BLaER1 treated with 17β-estradiol and CSF1 and Interleukin-3, amounts not matched to agents 10 nM and 100 nM (cell line): ENCODE measurements at regions not wholly inside any gene's neighbourhood (a gene's known extent, or its start where the extent isn't known, plus 50 kb on each side); places are given as distances from the start of the nearest gene placed in this dataset.

ENCODE experiments used
- H3K27ac ChIP-seq, 11 experiments: shearing (Covaris generic); formaldehyde crosslinking; 2 replicates each; pipeline ENCODE4 v1.8.1; 2022
- H3K27me3 ChIP-seq, 11 experiments: shearing (Covaris generic); formaldehyde crosslinking; 2 replicates each; pipeline ENCODE4 v1.8.1; 2022
- H3K36me3 ChIP-seq, 11 experiments: shearing (Covaris generic); formaldehyde crosslinking; 2 replicates each; pipeline ENCODE4 v1.8.1; 2022
- H3K4me1 ChIP-seq, 10 experiments: shearing (Covaris generic); formaldehyde crosslinking; 2 replicates each; pipeline ENCODE4 v1.8.1; 2022
- H3K4me2 ChIP-seq, 11 experiments: shearing (Covaris generic); formaldehyde crosslinking; 2 replicates each; pipeline ENCODE4 v1.8.1; 2022
- H3K4me3 ChIP-seq, 10 experiments: shearing (Covaris generic); formaldehyde crosslinking; 2 replicates each; pipeline ENCODE4 v1.8.1; 2022
- H3K9ac ChIP-seq, 11 experiments: shearing (Covaris generic); formaldehyde crosslinking; 2 replicates each; pipeline ENCODE4 v1.8.1; 2022
- H3K9me3 ChIP-seq, 11 experiments: shearing (Covaris generic); formaldehyde crosslinking; replicated peaks in 1 of 11; 2 replicates each; pipeline ENCODE4 v1.8.1; 2022
- H4K20me1 ChIP-seq, 11 experiments: shearing (Covaris generic); formaldehyde crosslinking; 2 replicates each; pipeline ENCODE4 v1.8.1; 2022
- Cebpa-rat ChIP-seq, 11 experiments: shearing (Covaris generic); IDR thresholded peaks; 2 replicates each; pipeline ENCODE4 v1.8.1; 2022

- no peak overlapping the region for H3K27ac ChIP-seq
- H3K27me3 ChIP-seq = no peaks in the 10 kb centered on the region
Measured at GRCh38 chr4:120415896-120416295, 349.2 kb upstream of the MAD2L1 start.

GRCh38 chr4:120406960-120407359, 340.3 kb upstream of the MAD2L1 start:
- Histone ChIP-seq H3K9me3 (peaks cover 0 to 8% (median 0%) of the 10 kb centered on the region in 11 experiments; a peak in 3 of 22 replicates), H3K4me3 (no peak overlapping the region), H3K9ac (no peak overlapping the region), H3K27me3 (no peaks in the 10 kb centered on the region), H3K4me2 (no peak overlapping the region), H3K27ac (no peak overlapping the region), H3K36me3 (no peaks in the 10 kb centered on the region), H4K20me1 (no peaks in the 10 kb centered on the region), H3K4me1 (no peaks in the 10 kb centered on the region)
- no peak for TF ChIP-seq Cebpa-rat (IDR thresholded peaks at IDR 0.05)

More at GRCh38 chr4:120415896-120416295, 349.2 kb upstream of the MAD2L1 start:
- Histone ChIP-seq H3K4me3 (no peak overlapping the region), H3K9me3 (peaks cover 0 to 15% (median 6%) of the 10 kb centered on the region in 11 experiments; a peak in 8 of 22 replicates), H4K20me1 (no peaks in the 10 kb centered on the region), H3K36me3 (no peaks in the 10 kb centered on the region), H3K4me1 (no peaks in the 10 kb centered on the region), H3K9ac (no peak overlapping the region), H3K4me2 (no peak overlapping the region)
- TF ChIP-seq Cebpa-rat (IDR thresholded peaks at IDR 0.05) = no peak

- no peak overlapping the region for H3K4me2 ChIP-seq
- H3K4me1 ChIP-seq = no peaks in the 10 kb centered on the region
- H3K4me3 ChIP-seq = no peak overlapping the region
- no peak overlapping the region for H3K27ac ChIP-seq
- no peak for TF ChIP-seq Cebpa-rat (IDR thresholded peaks at IDR 0.05)
- no peaks in the 10 kb centered on the region for H3K9me3 ChIP-seq
- no peak overlapping the region for H3K9ac ChIP-seq
- H3K36me3 ChIP-seq = no peaks in the 10 kb centered on the region
- no peaks in the 10 kb centered on the region for H3K27me3 ChIP-seq
- H4K20me1 ChIP-seq = no peaks in the 10 kb centered on the region
Measured at GRCh38 chr4:120403296-120403695, 336.6 kb upstream of the MAD2L1 start.

GRCh38 chr4:120400441-120400840, 333.8 kb upstream of the MAD2L1 start:
- no peaks in the 10 kb centered on the region for H3K9me3 ChIP-seq
- no peak for TF ChIP-seq Cebpa-rat (IDR thresholded peaks at IDR 0.05)
- H3K27ac ChIP-seq = no peak overlapping the region
- no peaks in the 10 kb centered on the region for H3K36me3 ChIP-seq
- H3K4me1 ChIP-seq = no peaks in the 10 kb centered on the region
- no peak overlapping the region for H3K4me3 ChIP-seq
- H3K27me3 ChIP-seq = no peaks in the 10 kb centered on the region
- H3K4me2 ChIP-seq = no peak overlapping the region
- no peaks in the 10 kb centered on the region for H4K20me1 ChIP-seq
- H3K9ac ChIP-seq = no peak overlapping the region

GRCh38 chr4:120399826-120400225, 333.2 kb upstream of the MAD2L1 start:
- no peak overlapping the region for H3K4me2 ChIP-seq
- no peaks in the 10 kb centered on the region for H3K27me3 ChIP-seq
- H3K36me3 ChIP-seq = no peaks in the 10 kb centered on the region
- no peak overlapping the region for H3K27ac ChIP-seq
- H3K9me3 ChIP-seq = no peaks in the 10 kb centered on the region
- no peak for TF ChIP-seq Cebpa-rat (IDR thresholded peaks at IDR 0.05)
- no peak overlapping the region for H3K9ac ChIP-seq
- H4K20me1 ChIP-seq = no peaks in the 10 kb centered on the region
- no peak overlapping the region for H3K4me3 ChIP-seq
- no peaks in the 10 kb centered on the region for H3K4me1 ChIP-seq

- TF ChIP-seq Cebpa-rat (IDR thresholded peaks at IDR 0.05) = no peak
- Histone ChIP-seq H3K9ac (no peak overlapping the region), H3K36me3 (no peaks in the 10 kb centered on the region)
Measured at GRCh38 chr4:120395746-120396145, 329.1 kb upstream of the MAD2L1 start.

DNA sequence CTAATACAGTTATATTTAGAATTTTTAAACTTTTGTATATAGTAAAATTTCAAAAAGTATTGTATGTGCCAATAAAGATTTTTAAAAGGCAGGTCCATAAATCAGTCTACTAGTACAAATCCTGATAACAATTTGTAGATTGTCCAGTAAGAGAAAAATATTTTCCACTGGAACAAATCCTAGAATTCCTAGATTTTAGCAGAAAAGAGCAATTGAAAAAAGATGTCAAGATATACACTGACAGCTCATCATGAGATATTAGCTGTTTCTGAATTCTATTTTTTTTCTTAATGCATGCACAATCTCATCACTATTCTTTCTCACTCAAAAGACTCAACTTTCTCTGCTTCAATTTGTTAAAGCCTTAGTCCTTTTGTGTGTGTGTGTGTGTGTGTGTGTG, 289.2 kb upstream of the MAD2L1 start:
- TF ChIP-seq Cebpa-rat (IDR thresholded peaks at IDR 0.05) = no peak
- no peaks in the 10 kb centered on the region for H3K4me1 ChIP-seq
- H3K27me3 ChIP-seq = no peaks in the 10 kb centered on the region
- H3K36me3 ChIP-seq = no peaks in the 10 kb centered on the region
- no peaks in the 10 kb centered on the region for H3K9me3 ChIP-seq
- no peak overlapping the region for H3K4me3 ChIP-seq
- no peaks in the 10 kb centered on the region for H4K20me1 ChIP-seq
- no peak overlapping the region for H3K9ac ChIP-seq
- H3K27ac ChIP-seq = no peak overlapping the region
- H3K4me2 ChIP-seq = no peak overlapping the region

More at GRCh38 chr4:120395746-120396145, 329.1 kb upstream of the MAD2L1 start:
- Histone ChIP-seq H4K20me1 (no peaks in the 10 kb centered on the region), H3K4me3 (no peak overlapping the region), H3K9me3 (no peaks in the 10 kb centered on the region), H3K4me2 (no peak overlapping the region), H3K4me1 (no peaks in the 10 kb centered on the region), H3K27me3 (no peaks in the 10 kb centered on the region), H3K27ac (no peak overlapping the region)

DNA sequence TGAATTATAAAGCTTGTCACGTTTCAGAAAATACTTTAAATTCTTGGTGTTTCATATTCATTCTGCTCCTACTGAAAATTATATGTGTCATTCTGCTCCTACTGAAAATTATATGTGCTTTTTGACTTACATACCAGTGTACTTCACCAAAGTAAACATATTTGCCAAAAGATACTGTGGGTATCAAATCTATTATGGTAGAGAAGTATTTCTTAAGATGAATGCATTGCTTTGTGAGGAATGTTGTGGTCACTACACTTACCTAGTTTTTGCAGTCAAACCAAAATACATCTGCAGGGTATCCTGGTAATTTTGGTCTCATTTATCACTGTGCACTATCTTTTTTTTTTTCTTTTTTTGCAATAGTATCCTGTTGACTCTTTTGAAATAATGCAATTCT, 287.7 kb upstream of the MAD2L1 start:
- no peak for TF ChIP-seq Cebpa-rat (IDR thresholded peaks at IDR 0.05)
- no peaks in the 10 kb centered on the region for H3K4me1 ChIP-seq

GRCh38 chr4:120353235-120353634, 286.6 kb upstream of the MAD2L1 start:
- Histone ChIP-seq H3K4me1 (no peaks in the 10 kb centered on the region), H4K20me1 (no peaks in the 10 kb centered on the region), H3K36me3 (no peaks in the 10 kb centered on the region), H3K27ac (no peak overlapping the region), H3K9me3 (no peaks in the 10 kb centered on the region), H3K27me3 (no peaks in the 10 kb centered on the region), H3K4me2 (no peak overlapping the region), H3K9ac (no peak overlapping the region), H3K4me3 (no peak overlapping the region)
- TF ChIP-seq Cebpa-rat (IDR thresholded peaks at IDR 0.05) = no peak

More for the DNA sequence above, 287.7 kb upstream of the MAD2L1 start:
- H3K9ac ChIP-seq = no peak overlapping the region
- H3K4me2 ChIP-seq = no peak overlapping the region
- H3K27ac ChIP-seq = no peak overlapping the region
- H3K9me3 ChIP-seq = no peaks in the 10 kb centered on the region
- no peaks in the 10 kb centered on the region for H3K36me3 ChIP-seq
- no peaks in the 10 kb centered on the region for H3K27me3 ChIP-seq
- no peak overlapping the region for H3K4me3 ChIP-seq
- no peaks in the 10 kb centered on the region for H4K20me1 ChIP-seq

DNA sequence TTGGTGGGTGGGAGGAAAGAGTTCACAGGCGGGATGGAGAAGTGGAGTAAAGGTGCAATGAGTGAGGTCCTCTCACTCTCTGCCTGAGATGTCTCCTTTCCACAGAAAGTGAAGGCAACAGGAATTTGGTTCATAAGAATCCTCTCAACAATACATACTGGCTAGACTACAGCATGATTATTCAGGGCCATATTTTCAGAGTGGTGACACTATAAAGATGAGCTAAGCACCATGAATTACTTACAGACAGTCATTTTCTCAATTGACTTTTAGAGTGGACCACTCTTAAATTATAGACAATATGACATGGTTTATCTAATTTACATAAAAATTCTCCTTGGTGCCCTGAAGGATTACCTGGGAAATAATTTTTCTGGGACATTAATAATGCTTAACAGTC, 286.1 kb upstream of the MAD2L1 start:
- Histone ChIP-seq H3K4me3 (no peak overlapping the region), H3K9me3 (no peaks in the 10 kb centered on the region), H3K9ac (no peak overlapping the region), H3K27me3 (no peaks in the 10 kb centered on the region), H3K36me3 (no peaks in the 10 kb centered on the region), H3K4me2 (no peak overlapping the region), H3K4me1 (no peaks in the 10 kb centered on the region), H3K27ac (no peak overlapping the region), H4K20me1 (no peaks in the 10 kb centered on the region)
- no peak for TF ChIP-seq Cebpa-rat (IDR thresholded peaks at IDR 0.05)
